Activated naive CD8-positive, alpha-beta T cell treated with anti-CD3 and anti-CD28 coated beads, Interleukin-2, amount 10 ng/mL, durations not matched to agents 7 days and 5 days (primary cell): ENCODE measurements at regions not wholly inside any gene's neighbourhood (a gene's known extent, or its start where the extent isn't known, plus 50 kb on each side); places are given as distances from the start of the nearest gene placed in this dataset.

Source experiments
- ATAC-seq: fragments of 150-1000 bp; cut with Tn5 transposase; one replicate; pipeline ENCODE4 v1.10.0; 2021; ENCODE audit warnings: low read depth, moderate library complexity
- POLR2A ChIA-PET: fragments of 350-600 bp; sonication (Branson Sonifier 250); formaldehyde crosslinking; loops from one replicate; lab custom pipeline; 2021; ENCODE audit warnings: antibody characterized with exemption; lab: Charles Lee
- DNase-seq: peaks from one replicate; pipeline ENCODE4 v3.0.0; 2021
- H3K27ac Mint-ChIP-seq: one replicate; pipeline ENCODE4 v1.8.0; 2022; ENCODE audit warnings: mild to moderate bottlenecking, mixed read lengths
- H3K27me3 Mint-ChIP-seq: one replicate; pipeline ENCODE4 v1.8.0; 2022; ENCODE audit warnings: mild to moderate bottlenecking, moderate library complexity, mixed read lengths
- H3K36me3 Mint-ChIP-seq: one replicate; pipeline ENCODE4 v1.8.0; 2021; ENCODE audit warnings: mild to moderate bottlenecking, mixed read lengths
- H3K4me1 Mint-ChIP-seq: one replicate; pipeline ENCODE4 v1.8.0; 2021; ENCODE audit warnings: mixed read lengths
- H3K4me3 Mint-ChIP-seq: one replicate; pipeline ENCODE4 v1.8.0; 2022; ENCODE audit warnings: mild to moderate bottlenecking, moderate library complexity, mixed read lengths
- H3K9me3 Mint-ChIP-seq: one replicate; pipeline ENCODE4 v1.8.0; 2021; ENCODE audit warnings: mixed read lengths

GRCh38 chr15:97401195-97401594 is 559.3 kb upstream of the ARRDC4 start:
- ATAC-seq: no peak
- no peaks in the 10 kb centered on the region for H3K9me3 Mint-ChIP-seq

DNA sequence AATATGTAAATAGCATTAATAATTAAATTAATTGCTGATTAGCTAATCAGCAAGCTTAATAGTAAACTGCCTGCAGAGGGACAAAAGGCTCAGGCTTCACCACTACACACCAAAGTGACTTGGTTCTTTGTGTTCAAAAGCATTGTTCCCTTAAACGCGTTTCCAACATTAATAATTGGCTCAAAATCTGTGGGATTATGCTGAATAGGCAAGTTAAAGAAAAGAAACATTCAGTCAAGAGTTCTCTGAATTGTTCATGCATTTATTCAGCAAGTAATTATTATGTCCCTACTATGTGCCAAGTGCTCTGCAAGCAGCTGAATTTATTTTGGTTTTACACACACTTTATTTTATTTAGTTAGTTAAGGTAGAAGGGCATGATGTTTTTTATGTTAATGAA is 558.5 kb upstream of the ARRDC4 start:
- Mint-ChIP-seq H3K9me3 (no peaks in the 10 kb centered on the region), H3K27ac (no peak overlapping the region), H3K4me3 (no peak overlapping the region), H3K4me1 (no peaks in the 10 kb centered on the region), H3K27me3 (no peaks in the 10 kb centered on the region), H3K36me3 (no peaks in the 10 kb centered on the region)
- ATAC-seq: no peak
- no peak for DNase-seq
- POLR2A ChIA-PET: no interaction called here

More at GRCh38 chr15:97401195-97401594, 559.3 kb upstream of the ARRDC4 start:
- no peak overlapping the region for H3K27ac Mint-ChIP-seq
- no peaks in the 10 kb centered on the region for H3K4me1 Mint-ChIP-seq
- POLR2A ChIA-PET: no interaction called here
- DNase-seq: no peak
- no peaks in the 10 kb centered on the region for H3K27me3 Mint-ChIP-seq
- H3K4me3 Mint-ChIP-seq: no peak overlapping the region
- no peaks in the 10 kb centered on the region for H3K36me3 Mint-ChIP-seq

DNA sequence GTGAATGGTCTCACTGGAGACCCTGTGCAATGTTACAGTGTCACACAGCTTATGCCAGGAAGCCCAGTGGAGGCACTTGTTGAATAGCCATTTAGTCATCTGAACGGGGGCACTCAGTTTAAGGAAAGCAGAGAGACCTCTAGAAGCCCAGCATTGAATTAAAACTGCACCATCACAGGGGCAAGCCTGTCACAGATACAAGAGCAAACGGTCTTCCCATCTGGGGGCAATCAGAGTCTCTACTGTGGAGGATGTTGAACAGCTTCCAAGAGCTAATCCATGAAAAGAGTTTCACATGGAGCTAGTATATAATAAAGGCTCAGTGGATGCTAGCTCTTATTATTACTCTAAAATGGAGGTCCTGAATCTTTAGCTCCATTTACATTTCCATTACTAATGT is 553.7 kb upstream of the ARRDC4 start:
- H3K9me3 Mint-ChIP-seq: peaks cover 1% of the 10 kb centered on the region
- ATAC-seq: no peak

GRCh38 chr15:97410897-97411575 is 549.5 kb upstream of the ARRDC4 start:
- no peak overlapping the region for H3K27ac Mint-ChIP-seq
- H3K36me3 Mint-ChIP-seq: no peaks in the 10 kb centered on the region
- DNase-seq (no peak), ATAC-seq (no peak)
- H3K4me3 Mint-ChIP-seq: no peak overlapping the region
- H3K4me1 Mint-ChIP-seq: no peaks in the 10 kb centered on the region
- no peaks in the 10 kb centered on the region for H3K27me3 Mint-ChIP-seq
- POLR2A ChIA-PET: no interaction called here
- H3K9me3 Mint-ChIP-seq: peaks cover 1% of the 10 kb centered on the region

More for the DNA sequence above, 553.7 kb upstream of the ARRDC4 start:
- no peak overlapping the region for H3K27ac Mint-ChIP-seq
- DNase-seq: no peak
- H3K27me3 Mint-ChIP-seq: no peaks in the 10 kb centered on the region
- H3K4me3 Mint-ChIP-seq: no peak overlapping the region
- H3K36me3 Mint-ChIP-seq: no peaks in the 10 kb centered on the region
- H3K4me1 Mint-ChIP-seq: no peaks in the 10 kb centered on the region
- POLR2A ChIA-PET: no interaction called here

DNA sequence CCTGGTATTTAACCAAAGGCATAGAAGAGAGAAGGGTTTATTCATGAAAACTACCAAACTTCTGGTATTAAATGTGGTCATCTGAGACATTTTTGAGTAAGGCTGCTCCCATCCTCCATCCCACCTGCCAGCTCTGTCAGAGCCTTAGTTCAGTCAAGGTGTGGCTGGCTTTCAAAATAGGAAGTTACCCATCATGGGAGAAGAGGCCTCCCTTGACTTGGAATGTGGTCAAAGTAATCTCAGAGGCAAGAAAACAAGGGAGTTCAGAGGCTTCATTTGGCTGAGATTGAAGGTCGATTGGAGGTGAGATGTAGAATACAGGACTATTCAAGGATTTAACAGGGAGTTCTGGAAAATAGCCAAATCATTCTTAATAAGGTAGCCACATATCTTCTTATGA is 540.4 kb upstream of the ARRDC4 start:
- no peak overlapping the region for H3K4me3 Mint-ChIP-seq
- H3K36me3 Mint-ChIP-seq: no peaks in the 10 kb centered on the region
- no peak overlapping the region for H3K27ac Mint-ChIP-seq
- no peaks in the 10 kb centered on the region for H3K27me3 Mint-ChIP-seq
- POLR2A ChIA-PET: no interaction called here
- H3K9me3 Mint-ChIP-seq: peaks cover 6% of the 10 kb centered on the region
- H3K4me1 Mint-ChIP-seq: no peaks in the 10 kb centered on the region
- no peak for DNase-seq
- no peak for ATAC-seq

GRCh38 chr15:97425596-97425995 is 534.9 kb upstream of the ARRDC4 start:
- H3K9me3 Mint-ChIP-seq: peaks cover 4% of the 10 kb centered on the region
- no peaks in the 10 kb centered on the region for H3K36me3 Mint-ChIP-seq
- H3K4me3 Mint-ChIP-seq: no peak overlapping the region
- POLR2A ChIA-PET: no interaction called here
- ATAC-seq: no peak
- no peaks in the 10 kb centered on the region for H3K4me1 Mint-ChIP-seq
- H3K27ac Mint-ChIP-seq: no peak overlapping the region
- H3K27me3 Mint-ChIP-seq: no peaks in the 10 kb centered on the region
- DNase-seq: no peak

DNA sequence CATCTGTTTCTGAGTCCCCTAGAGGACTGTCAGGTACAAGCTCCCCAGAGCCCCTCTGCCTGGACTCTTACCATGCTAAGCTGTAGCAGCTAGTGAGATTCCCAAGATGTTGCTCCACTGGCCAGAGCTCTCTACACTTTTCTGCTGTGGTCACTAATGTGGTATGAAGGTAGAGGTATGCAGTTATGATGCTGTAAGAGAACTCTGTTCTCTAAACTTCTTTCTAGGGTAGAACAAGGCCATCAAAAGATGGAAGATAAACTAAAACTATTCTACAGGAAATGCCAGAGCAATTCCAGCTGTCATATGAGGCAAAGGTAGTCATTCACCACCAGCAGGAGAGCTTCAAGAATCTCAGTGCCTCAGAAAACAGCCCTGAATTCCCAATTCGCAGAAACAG is 517.4 kb upstream of the ARRDC4 start:
- no peak for DNase-seq
- POLR2A ChIA-PET: no interaction called here

GRCh38 chr15:97446138-97446537 is 514.4 kb upstream of the ARRDC4 start:
- ATAC-seq: no peak
- no peak for DNase-seq
- Mint-ChIP-seq H3K27ac (no peak overlapping the region), H3K9me3 (no peaks in the 10 kb centered on the region), H3K4me3 (no peak overlapping the region), H3K27me3 (no peaks in the 10 kb centered on the region), H3K36me3 (no peaks in the 10 kb centered on the region), H3K4me1 (no peaks in the 10 kb centered on the region)
- POLR2A ChIA-PET: no interaction called here

More for the DNA sequence above, 517.4 kb upstream of the ARRDC4 start:
- H3K27ac Mint-ChIP-seq: no peak overlapping the region
- H3K9me3 Mint-ChIP-seq: peaks cover 2% of the 10 kb centered on the region
- no peaks in the 10 kb centered on the region for H3K27me3 Mint-ChIP-seq
- no peaks in the 10 kb centered on the region for H3K4me1 Mint-ChIP-seq
- no peaks in the 10 kb centered on the region for H3K36me3 Mint-ChIP-seq
- ATAC-seq: no peak
- no peak overlapping the region for H3K4me3 Mint-ChIP-seq

GRCh38 chr15:97456521-97457202 is 503.8 kb upstream of the ARRDC4 start:
- Mint-ChIP-seq H3K27me3 (no peaks in the 10 kb centered on the region), H3K27ac (no peak overlapping the region), H3K36me3 (no peaks in the 10 kb centered on the region), H3K4me3 (no peak overlapping the region), H3K9me3 (no peaks in the 10 kb centered on the region), H3K4me1 (no peaks in the 10 kb centered on the region)
- POLR2A ChIA-PET: no interaction called here
- ATAC-seq (no peak), DNase-seq (no peak)

DNA sequence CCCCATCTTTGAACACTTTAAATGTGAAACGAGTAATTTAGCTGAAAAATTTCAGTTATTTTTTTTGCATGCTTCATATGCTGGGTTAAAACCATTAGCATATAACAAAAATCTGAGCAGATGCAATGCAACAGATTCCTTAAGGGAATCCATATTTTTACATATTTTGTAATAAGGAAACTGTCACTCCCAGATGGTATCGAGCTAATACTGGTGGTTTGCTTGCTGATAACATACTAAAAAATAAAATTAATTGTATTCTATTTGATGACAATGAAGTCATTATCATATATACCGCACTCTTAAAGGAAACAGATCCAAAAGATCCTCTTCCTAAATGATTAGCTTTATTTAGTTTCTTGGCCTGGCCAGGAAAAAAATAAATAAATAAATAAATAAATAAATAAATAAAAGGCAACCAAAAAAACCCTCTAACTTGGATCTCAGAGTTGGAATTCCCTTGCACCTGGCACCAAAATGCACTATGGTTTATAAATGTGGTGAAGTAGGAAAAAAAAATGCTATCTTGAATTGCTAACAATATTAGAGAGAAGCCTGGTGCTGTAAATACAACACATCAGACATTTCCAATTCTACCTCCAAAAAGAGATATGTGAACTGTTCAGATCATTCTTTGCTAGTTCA is 503.2 kb upstream of the ARRDC4 start:
- no peaks in the 10 kb centered on the region for H3K4me1 Mint-ChIP-seq

DNA sequence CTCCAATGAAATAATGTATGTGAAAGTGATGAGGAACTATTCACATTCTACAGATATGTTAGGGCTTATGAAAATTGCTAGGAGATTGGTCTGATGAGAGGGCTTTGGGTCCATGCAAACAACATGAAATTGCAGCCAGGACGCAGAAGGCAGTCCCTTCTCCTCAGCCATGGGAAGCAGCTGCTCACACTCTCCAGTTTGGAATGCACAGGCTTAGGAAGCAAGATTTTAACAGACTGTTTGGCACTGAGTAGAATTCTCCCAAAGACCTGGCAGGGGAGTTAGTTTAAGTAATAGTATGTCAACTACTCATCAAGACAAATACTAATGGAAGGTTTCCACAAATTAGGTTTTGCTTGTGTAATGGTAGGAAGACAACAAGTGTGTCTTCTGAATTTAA is 500.7 kb upstream of the ARRDC4 start:
- DNase-seq (no peak), ATAC-seq (no peak)
- no peak overlapping the region for H3K4me3 Mint-ChIP-seq
- no peaks in the 10 kb centered on the region for H3K36me3 Mint-ChIP-seq
- H3K27ac Mint-ChIP-seq: no peak overlapping the region
- H3K27me3 Mint-ChIP-seq: no peaks in the 10 kb centered on the region
- POLR2A ChIA-PET: no interaction called here
- H3K4me1 Mint-ChIP-seq: no peaks in the 10 kb centered on the region
- no peaks in the 10 kb centered on the region for H3K9me3 Mint-ChIP-seq

More for the DNA sequence above, 503.2 kb upstream of the ARRDC4 start:
- no peak for ATAC-seq
- no peak overlapping the region for H3K27ac Mint-ChIP-seq
- POLR2A ChIA-PET: no interaction called here
- no peaks in the 10 kb centered on the region for H3K27me3 Mint-ChIP-seq
- no peaks in the 10 kb centered on the region for H3K36me3 Mint-ChIP-seq
- no peaks in the 10 kb centered on the region for H3K9me3 Mint-ChIP-seq
- H3K4me3 Mint-ChIP-seq: no peak overlapping the region
- DNase-seq: no peak

DNA sequence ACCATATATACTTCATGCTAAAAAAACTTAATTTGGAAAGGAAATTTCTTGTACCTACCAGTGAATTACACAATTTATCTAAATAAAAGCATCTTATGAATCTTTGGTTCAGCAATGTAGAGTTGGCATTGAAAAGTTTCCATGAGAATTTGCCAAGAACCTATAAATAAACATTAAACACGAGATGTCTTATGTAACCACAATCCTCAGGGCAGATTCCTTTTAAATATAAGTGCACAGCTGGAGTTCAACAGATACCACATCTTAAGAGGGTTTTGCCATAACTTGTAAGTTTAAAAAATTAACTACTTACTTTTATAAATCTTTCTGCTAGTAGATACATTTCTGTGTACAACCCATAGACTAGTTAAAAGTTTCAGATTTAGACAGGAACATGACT is 499.3 kb upstream of the ARRDC4 start:
- no peaks in the 10 kb centered on the region for H3K4me1 Mint-ChIP-seq
- POLR2A ChIA-PET: no interaction called here
- H3K27ac Mint-ChIP-seq: no peak overlapping the region
- no peaks in the 10 kb centered on the region for H3K27me3 Mint-ChIP-seq
- DNase-seq (no peak), ATAC-seq (no peak)
- H3K36me3 Mint-ChIP-seq: no peaks in the 10 kb centered on the region
- no peaks in the 10 kb centered on the region for H3K9me3 Mint-ChIP-seq
- no peak overlapping the region for H3K4me3 Mint-ChIP-seq

DNA sequence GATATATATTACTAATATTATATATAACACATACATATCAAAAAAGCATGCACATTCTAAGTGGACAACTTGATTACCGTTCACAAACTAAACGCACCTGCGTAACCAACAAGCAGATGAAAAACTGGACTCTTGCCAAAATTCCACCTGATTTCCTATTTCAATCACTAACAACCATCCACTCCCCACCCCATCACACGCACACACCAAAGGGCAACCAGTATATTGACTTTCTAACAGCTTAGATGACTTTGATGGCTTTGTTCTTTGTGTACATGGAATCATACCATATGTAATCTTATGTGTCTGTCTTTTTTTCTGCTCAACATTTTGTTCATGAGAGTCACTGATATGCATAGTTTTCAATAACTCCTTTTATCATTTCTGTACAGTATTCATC is 496.8 kb upstream of the ARRDC4 start:
- Mint-ChIP-seq H3K27me3 (no peaks in the 10 kb centered on the region), H3K36me3 (no peaks in the 10 kb centered on the region), H3K4me1 (no peaks in the 10 kb centered on the region), H3K9me3 (no peaks in the 10 kb centered on the region), H3K27ac (no peak overlapping the region), H3K4me3 (no peak overlapping the region)
- POLR2A ChIA-PET: no interaction called here
- ATAC-seq: no peak
- no peak for DNase-seq

GRCh38 chr15:97470417-97470816 is 490.1 kb upstream of the ARRDC4 start:
- POLR2A ChIA-PET: no interaction called here
- Mint-ChIP-seq H3K4me1 (no peaks in the 10 kb centered on the region), H3K27ac (no peak overlapping the region), H3K9me3 (no peaks in the 10 kb centered on the region), H3K36me3 (no peaks in the 10 kb centered on the region), H3K4me3 (no peak overlapping the region), H3K27me3 (no peaks in the 10 kb centered on the region)
- ATAC-seq (no peak), DNase-seq (no peak)
